Liver (tissue), 8 donors: ENCODE measurements at regions not wholly inside any gene's neighbourhood (a gene's known extent, or its start where the extent isn't known, plus 50 kb on each side); places are given as distances from the start of the nearest gene placed in this dataset.
"Not testable (repeated sequence)": the region's sequence is repeated elsewhere in the genome, so short reads cannot be mapped to it uniquely, and the experiment has no call there.

Experiments used
- DNase-seq: peaks from one replicate; pipeline ENCODE4 v3.0.0-alpha.2; 2017; ENCODE audit warnings: low spot score
- H3K27ac ChIP-seq, 2 donors: one replicate each; pipeline ENCODE4 v1.7.0; 2013; ENCODE audit warnings: inconsistent platforms in 2 of 2, low read length in 2 of 2, control low read depth in 1 of 2, low read depth in 1 of 2, mild to moderate bottlenecking in 1 of 2
- H3K27me3 ChIP-seq, 4 donors: one replicate each; pipeline versions ENCODE4 v1.6.1 to v1.7.0; 2013; ENCODE audit warnings: low read length in 3 of 4, inconsistent platforms in 1 of 4, mild to moderate bottlenecking in 1 of 4, moderate library complexity in 1 of 4; ENCODE audit not compliant: control insufficient read depth in 4 of 4, insufficient read depth in 4 of 4
- H3K36me3 ChIP-seq, 4 donors: one replicate each; pipeline versions ENCODE4 v1.6.1 to v1.7.0; 2013; ENCODE audit warnings: low read length in 3 of 4, mild to moderate bottlenecking in 3 of 4, low read depth in 1 of 4, moderate library complexity in 1 of 4; ENCODE audit not compliant: control insufficient read depth in 4 of 4, insufficient read depth in 3 of 4
- H3K4me1 ChIP-seq, 4 donors: one replicate each; pipeline versions ENCODE4 v1.6.1 to v1.7.0; 2013; ENCODE audit warnings: low read length in 3 of 4, mild to moderate bottlenecking in 3 of 4, moderate library complexity in 1 of 4; ENCODE audit not compliant: control insufficient read depth in 4 of 4, insufficient read depth in 4 of 4
- H3K4me3 ChIP-seq, 3 donors: one replicate each; pipeline versions ENCODE4 v1.6.1 to v1.7.0; 2013; ENCODE audit warnings: low read length in 3 of 3, control low read depth in 1 of 3, low read depth in 1 of 3, mild to moderate bottlenecking in 1 of 3
- H3K9ac ChIP-seq, 2 donors: one replicate each; pipeline ENCODE4 v1.7.0; 2013; ENCODE audit warnings: low read length in 2 of 2, mild to moderate bottlenecking in 2 of 2, moderate library complexity in 2 of 2, control low read depth in 1 of 2, low read depth in 1 of 2
- H3K9me3 ChIP-seq, 4 donors: one replicate each; pipeline versions ENCODE4 v1.6.1 to v1.7.0; 2013; ENCODE audit warnings: low read length in 3 of 4; ENCODE audit not compliant: control insufficient read depth in 4 of 4
- ATF3 ChIP-seq: IDR thresholded peaks from 2 replicates; pipeline ENCODE4 v1.6.1; 2016; ENCODE audit warnings: antibody characterized with exemption
- CTCF ChIP-seq: fragments of 150-350 bp; IDR thresholded peaks from 2 replicates; pipeline ENCODE4 v1.5.1; 2017; ENCODE audit warnings: improper control_type of control experiment, low read depth, low read length; ENCODE audit not compliant: missing input control
- EGR1 ChIP-seq, 2 donors: IDR thresholded peaks; 2 replicates each; pipeline ENCODE4 v1.6.1; 2016 to 2018; ENCODE audit warnings: antibody characterized with exemption in 2 of 2, low read depth in 2 of 2
- FOXA1 ChIP-seq: IDR thresholded peaks from 2 replicates; pipeline ENCODE4 v1.6.1; 2016; ENCODE audit warnings: antibody characterized with exemption
- FOXA2 ChIP-seq: IDR thresholded peaks from 2 replicates; pipeline ENCODE4 v1.6.1; 2016; ENCODE audit warnings: antibody characterized with exemption
- GABPA ChIP-seq, 2 donors: IDR thresholded peaks in 1 of 2; conservative IDR thresholded peaks in 1 of 2; 2 replicates each; pipeline ENCODE4 v1.6.1; 2016; ENCODE audit warnings: antibody characterized with exemption in 2 of 2, mild to moderate bottlenecking in 1 of 2, moderate library complexity in 1 of 2
- HNF4A ChIP-seq, 2 donors: conservative IDR thresholded peaks; 2 replicates each; pipeline ENCODE4 v1.6.1; 2016; ENCODE audit warnings: antibody characterized with exemption in 2 of 2, mild to moderate bottlenecking in 2 of 2
- HNF4G ChIP-seq: IDR thresholded peaks from 2 replicates; pipeline ENCODE4 v1.6.1; 2016; ENCODE audit warnings: antibody characterized with exemption
- JUND ChIP-seq, 2 donors: IDR thresholded peaks; 2 replicates each; pipeline ENCODE4 v1.6.1; 2016; ENCODE audit warnings: antibody characterized with exemption in 2 of 2
- MAX ChIP-seq: IDR thresholded peaks from 2 replicates; pipeline ENCODE4 v1.6.1; 2016; ENCODE audit warnings: antibody characterized with exemption
- NR2F2 ChIP-seq: IDR thresholded peaks from 2 replicates; pipeline ENCODE4 v1.6.1; 2016; ENCODE audit warnings: antibody characterized with exemption
- REST ChIP-seq: IDR thresholded peaks from 2 replicates; pipeline ENCODE4 v1.6.1; 2016; ENCODE audit warnings: antibody characterized with exemption, mild to moderate bottlenecking
- RXRA ChIP-seq, 2 donors: IDR thresholded peaks; 2 replicates each; pipeline ENCODE4 v1.6.1; 2017 to 2018; ENCODE audit warnings: antibody characterized with exemption in 2 of 2, mild to moderate bottlenecking in 1 of 2
- SP1 ChIP-seq: IDR thresholded peaks from 2 replicates; pipeline ENCODE4 v1.6.1; 2018; ENCODE audit warnings: antibody characterized with exemption, mild to moderate bottlenecking
- TAF1 ChIP-seq: conservative IDR thresholded peaks from 2 replicates; pipeline ENCODE4 v1.6.1; 2016; ENCODE audit warnings: antibody characterized with exemption, mild to moderate bottlenecking
- YY1 ChIP-seq: IDR thresholded peaks from 2 replicates; pipeline ENCODE4 v1.6.1; 2016; ENCODE audit warnings: antibody characterized with exemption, mild to moderate bottlenecking
- ZBTB33 ChIP-seq: IDR thresholded peaks from 2 replicates; pipeline ENCODE4 v1.6.1; 2016; ENCODE audit warnings: antibody characterized with exemption
- WGBS: extraction: QIAGEN DNeasy Blood & Tissue Kit; methylation state at CpG from one replicate; pipeline ENCODE4 v1.1.7; 2013; 5-methylcytosine and 5-hydroxymethylcytosine counted together
- donor health status: healthy.
- donor health status: healthy.
- donor health status: healthy.
- donor health status: healthy.
- donor health status: healthy.

- Histone ChIP-seq H3K4me1 (no peaks in the 10 kb centered on the region), H3K27ac (no peak overlapping the region), H3K36me3 (no peaks in the 10 kb centered on the region), H3K9ac (no peak overlapping the region), H3K27me3 (no peaks in the 10 kb centered on the region), H3K4me3 (no peak overlapping the region), H3K9me3 (no peaks in the 10 kb centered on the region)
- 38% methylated on average over 1 of the region's 1 CpG for WGBS
- DNase-seq = no peak
- TF ChIP-seq HNF4G (no peak), EGR1 (IDR thresholded peaks at IDR 0.05; ENCODE audit: low read depth in 2 of 2) (no peak), TAF1 (no peak), SP1 (no peak), YY1 (no peak), RXRA (IDR thresholded peaks at IDR 0.05) (no peak), NR2F2 (no peak), FOXA1 (no peak), ATF3 (no peak), GABPA (IDR thresholded peaks at IDR 0.05 in 1 of 2, conservative IDR thresholded peaks at IDR 0.05 in 1 of 2) (no peak), HNF4A (conservative IDR thresholded peaks at IDR 0.05) (no peak), CTCF (no peak), MAX (no peak), ZBTB33 (no peak), JUND (IDR thresholded peaks at IDR 0.05) (no peak), FOXA2 (no peak), REST (no peak)
These were observed 122.3 kb upstream of the TACR3 start for GRCh38 chr4:103842076-103842475.

GRCh38 chr4:103810308-103810707, 90.5 kb upstream of the TACR3 start:
- not testable (repeated sequence) for H3K27me3 ChIP-seq, H3K27ac ChIP-seq, DNase-seq, H3K4me3 ChIP-seq, H3K9ac ChIP-seq, H3K36me3 ChIP-seq, H3K4me1 ChIP-seq, H3K9me3 ChIP-seq
- 50% methylated on average over 5 of the region's 5 CpGs for WGBS
